ENCODE measurements at regions not wholly inside any gene's neighbourhood (a gene's known extent, or its start where the extent isn't known, plus 50 kb on each side); places are given as distances from the start of the nearest gene placed in this dataset.

DNA sequence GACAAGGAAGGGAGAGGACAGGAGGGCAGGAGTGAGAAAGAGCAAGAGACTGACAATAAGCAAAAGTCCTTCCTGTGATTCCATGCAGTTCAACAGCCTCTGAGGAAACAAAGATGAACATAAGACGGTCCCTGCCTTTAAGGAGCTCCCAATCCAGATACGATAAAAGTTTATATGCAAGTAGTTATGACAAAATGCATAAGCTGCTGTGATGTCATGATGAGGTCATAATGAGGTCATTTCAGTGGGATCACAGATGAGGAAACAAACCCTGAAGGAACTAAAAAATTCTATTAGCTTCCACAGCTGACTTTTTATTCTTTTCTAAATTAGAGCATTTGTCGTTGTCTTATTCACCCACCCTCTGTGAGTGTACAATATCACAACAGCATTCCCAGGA is 458.5 kb upstream of the ACVR2A start:
- TF ChIP-seq EZH2 (IDR thresholded peaks at IDR 0.05; ENCODE audit: borderline replicate concordance, low read depth, low read length, poor library complexity, severe bottlenecking): no peak
- TF ChIP-seq, protein P1, sequence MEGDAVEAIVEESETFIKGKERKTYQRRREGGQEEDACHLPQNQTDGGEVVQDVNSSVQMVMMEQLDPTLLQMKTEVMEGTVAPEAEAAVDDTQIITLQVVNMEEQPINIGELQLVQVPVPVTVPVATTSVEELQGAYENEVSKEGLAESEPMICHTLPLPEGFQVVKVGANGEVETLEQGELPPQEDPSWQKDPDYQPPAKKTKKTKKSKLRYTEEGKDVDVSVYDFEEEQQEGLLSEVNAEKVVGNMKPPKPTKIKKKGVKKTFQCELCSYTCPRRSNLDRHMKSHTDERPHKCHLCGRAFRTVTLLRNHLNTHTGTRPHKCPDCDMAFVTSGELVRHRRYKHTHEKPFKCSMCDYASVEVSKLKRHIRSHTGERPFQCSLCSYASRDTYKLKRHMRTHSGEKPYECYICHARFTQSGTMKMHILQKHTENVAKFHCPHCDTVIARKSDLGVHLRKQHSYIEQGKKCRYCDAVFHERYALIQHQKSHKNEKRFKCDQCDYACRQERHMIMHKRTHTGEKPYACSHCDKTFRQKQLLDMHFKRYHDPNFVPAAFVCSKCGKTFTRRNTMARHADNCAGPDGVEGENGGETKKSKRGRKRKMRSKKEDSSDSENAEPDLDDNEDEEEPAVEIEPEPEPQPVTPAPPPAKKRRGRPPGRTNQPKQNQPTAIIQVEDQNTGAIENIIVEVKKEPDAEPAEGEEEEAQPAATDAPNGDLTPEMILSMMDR (conservative IDR thresholded peaks at IDR 0.05; ENCODE audit: low read depth, low read length): no peak
- ChIA-PET POLR2A (ENCODE audit: low non-redundant PET) (no interaction called here), CTCF (no interaction called here)
- H3K36me3 ChIP-seq (ENCODE audit: insufficient read depth, low read length, poor library complexity, severe bottlenecking): no peaks in the 10 kb centered on the region
- no peak overlapping the region for H3K27ac ChIP-seq (ENCODE audit: low read depth, low read length, poor library complexity, severe bottlenecking)
- H3K4me1 ChIP-seq (ENCODE audit: insufficient read depth, low read length, poor library complexity, severe bottlenecking): no peaks in the 10 kb centered on the region
- no TSS peak for BruUV-seq (replicated peaks)
- DNase-seq (ENCODE audit: low spot score): no peak
- H3K4me3 ChIP-seq (ENCODE audit: low read depth, low read length, poor library complexity, severe bottlenecking): no peak overlapping the region
- intact Hi-C loops (cut with micrococcal nuclease; ENCODE audit: unreplicated experiment): no loop called here
- H3K9me3 ChIP-seq (ENCODE audit: low read depth, low read length, poor library complexity, severe bottlenecking): no peaks in the 10 kb centered on the region
- H3K27me3 ChIP-seq (replicated peaks; ENCODE audit: insufficient read depth, low read depth, low read length, poor library complexity): no peaks in the 10 kb centered on the region

DNA sequence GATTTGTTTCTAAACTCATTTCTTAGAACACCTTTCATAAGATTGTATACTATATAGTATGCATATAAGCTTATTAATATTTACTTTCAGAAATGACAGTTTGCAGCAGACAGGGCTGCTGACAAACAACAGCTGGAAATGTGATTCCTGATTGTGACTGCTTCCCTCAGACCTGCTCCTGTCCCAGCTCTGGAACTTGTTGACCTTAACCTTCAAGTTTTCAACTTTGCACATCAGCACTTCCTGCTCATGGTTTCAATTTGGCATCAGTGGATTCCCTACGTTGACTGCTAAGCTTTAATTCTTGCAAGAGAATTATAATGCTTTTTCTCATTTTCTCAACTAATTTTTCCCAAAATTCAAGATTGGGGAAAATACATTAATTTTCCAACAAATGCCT is 459.2 kb upstream of the ACVR2A start:
- TF ChIP-seq, protein P1 (conservative IDR thresholded peaks at IDR 0.05; ENCODE audit: low read depth, low read length): no peak
- no peak for TF ChIP-seq EZH2 (IDR thresholded peaks at IDR 0.05; ENCODE audit: borderline replicate concordance, low read depth, low read length, poor library complexity, severe bottlenecking)
- intact Hi-C loops (cut with micrococcal nuclease; ENCODE audit: unreplicated experiment): no loop called here
- Histone ChIP-seq H3K4me3 (ENCODE audit: low read depth, low read length, poor library complexity, severe bottlenecking) (no peak overlapping the region), H3K27me3 (replicated peaks; ENCODE audit: insufficient read depth, low read depth, low read length, poor library complexity) (no peaks in the 10 kb centered on the region), H3K4me1 (ENCODE audit: insufficient read depth, low read length, poor library complexity, severe bottlenecking) (no peaks in the 10 kb centered on the region), H3K27ac (ENCODE audit: low read depth, low read length, poor library complexity, severe bottlenecking) (no peak overlapping the region), H3K9me3 (ENCODE audit: low read depth, low read length, poor library complexity, severe bottlenecking) (no peaks in the 10 kb centered on the region), H3K36me3 (ENCODE audit: insufficient read depth, low read length, poor library complexity, severe bottlenecking) (no peaks in the 10 kb centered on the region)
- no peak for DNase-seq (ENCODE audit: low spot score)
- CTCF ChIA-PET: no interaction called here
- BruUV-seq (replicated peaks): no TSS peak
- POLR2A ChIA-PET (ENCODE audit: low non-redundant PET): no interaction called here

DNA sequence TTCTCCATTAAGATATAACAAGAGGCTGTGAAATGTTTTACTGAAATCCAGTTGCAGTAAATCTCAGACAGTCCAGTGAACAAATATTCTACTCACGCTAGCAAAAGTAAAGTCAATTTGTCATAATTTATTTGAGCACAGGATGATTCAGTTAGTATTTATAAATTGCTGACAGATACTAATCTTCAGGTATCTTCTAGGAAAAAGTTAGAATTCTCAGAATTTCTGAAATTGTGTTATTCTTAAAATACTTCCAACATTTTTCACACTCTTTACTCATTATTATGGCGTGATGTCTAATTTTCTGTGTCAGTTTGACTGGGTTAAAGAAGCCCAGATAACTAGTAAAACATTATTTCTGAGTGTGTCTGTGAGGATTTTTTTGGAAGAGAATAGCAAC is 460.2 kb upstream of the ACVR2A start:
- no TSS peak for BruUV-seq (replicated peaks)
- no peak for DNase-seq (ENCODE audit: low spot score)
- Histone ChIP-seq H3K4me3 (ENCODE audit: low read depth, low read length, poor library complexity, severe bottlenecking) (no peak overlapping the region), H3K9me3 (ENCODE audit: low read depth, low read length, poor library complexity, severe bottlenecking) (no peaks in the 10 kb centered on the region), H3K27me3 (replicated peaks; ENCODE audit: insufficient read depth, low read depth, low read length, poor library complexity) (no peaks in the 10 kb centered on the region), H3K36me3 (ENCODE audit: insufficient read depth, low read length, poor library complexity, severe bottlenecking) (no peaks in the 10 kb centered on the region), H3K4me1 (ENCODE audit: insufficient read depth, low read length, poor library complexity, severe bottlenecking) (no peaks in the 10 kb centered on the region), H3K27ac (ENCODE audit: low read depth, low read length, poor library complexity, severe bottlenecking) (no peak overlapping the region)
- POLR2A ChIA-PET (ENCODE audit: low non-redundant PET): no interaction called here
- intact Hi-C loops (cut with micrococcal nuclease; ENCODE audit: unreplicated experiment): no loop called here
- CTCF ChIA-PET: no interaction called here
- TF ChIP-seq, protein P1 (conservative IDR thresholded peaks at IDR 0.05; ENCODE audit: low read depth, low read length): no peak
- no peak for TF ChIP-seq EZH2 (IDR thresholded peaks at IDR 0.05; ENCODE audit: borderline replicate concordance, low read depth, low read length, poor library complexity, severe bottlenecking)
